Kidney tubule cell (primary cell): ENCODE measurements at regions not wholly inside any gene's neighbourhood (a gene's known extent, or its start where the extent isn't known, plus 50 kb on each side); places are given as distances from the start of the nearest gene placed in this dataset.

Source experiments
- DNase-seq: peaks from one replicate; pipeline ENCODE4 v3.0.0-alpha.2; 2018; ENCODE audit warnings: low spot score

GRCh38 chr1:163656095-163656759 is 334.5 kb downstream of the NUF2 start:
- no peak for DNase-seq

- no peak for DNase-seq
Measured at GRCh38 chr1:163657719-163658118, 336.0 kb downstream of the NUF2 start.

GRCh38 chr1:163661391-163661790 is 339.6 kb downstream of the NUF2 start:
- DNase-seq, result no peak

- no peak for DNase-seq
Measured at GRCh38 chr1:163664671-163665335, 343.0 kb downstream of the NUF2 start.

GRCh38 chr1:163668472-163668871 is 346.7 kb downstream of the NUF2 start:
- no peak for DNase-seq

GRCh38 chr1:163670989-163671757 is 349.4 kb downstream of the NUF2 start:
- no peak for DNase-seq

GRCh38 chr1:163672976-163673758 is 351.4 kb downstream of the NUF2 start:
- DNase-seq, result no peak

GRCh38 chr1:163673759-163674151 is 352.0 kb downstream of the NUF2 start:
- peak; percentile 6 for DNase-seq

- DNase-seq, result no peak
Measured at GRCh38 chr1:163674236-163674635, 352.5 kb downstream of the NUF2 start.

GRCh38 chr1:163684785-163685184 is 363.0 kb downstream of the NUF2 start:
- DNase-seq, result no peak

GRCh38 chr1:163692266-163692665 is 370.5 kb downstream of the NUF2 start:
- DNase-seq, result no peak

GRCh38 chr1:163697137-163697536 is 375.4 kb downstream of the NUF2 start:
- DNase-seq, result peak; percentile 13

GRCh38 chr1:163701783-163702374 is 380.1 kb downstream of the NUF2 start:
- DNase-seq, result no peak

GRCh38 chr1:163703794-163704193 is 382.0 kb downstream of the NUF2 start:
- peak; percentile 2 for DNase-seq

GRCh38 chr1:163706915-163707314 is 385.2 kb downstream of the NUF2 start:
- DNase-seq, result no peak

- DNase-seq, result no peak
Measured at GRCh38 chr1:163709636-163710035, 387.9 kb downstream of the NUF2 start.

- DNase-seq, result no peak
Measured at GRCh38 chr1:163712321-163712720, 390.6 kb downstream of the NUF2 start.

GRCh38 chr1:163720294-163720693 is 398.5 kb downstream of the NUF2 start:
- no peak for DNase-seq

GRCh38 chr1:163725551-163725950 is 403.8 kb downstream of the NUF2 start:
- no peak for DNase-seq

- no peak for DNase-seq
Measured at GRCh38 chr1:163730411-163730821, 408.7 kb downstream of the NUF2 start.

GRCh38 chr1:163737261-163737660 is 415.5 kb downstream of the NUF2 start:
- DNase-seq, result no peak
